ENCODE measurements at regions not wholly inside any gene's neighbourhood (a gene's known extent, or its start where the extent isn't known, plus 50 kb on each side); places are given as distances from the start of the nearest gene placed in this dataset.

GRCh38 chr12:131619736-131620506, 91.0 kb upstream of the SFSWAP start:
- no peaks in the 10 kb centered on the region for H3K27me3 ChIP-seq (ENCODE audit: insufficient read depth, low read length)
- peak; percentile 74 for DNase-seq (ENCODE audit: insufficient read length, low spot score, missing footprints)
- H3K27ac ChIP-seq (ENCODE audit: low read depth, low read length): no peak overlapping the region
- H3K4me2 ChIP-seq (ENCODE audit: insufficient read depth, low read length): no peak overlapping the region
- no peak overlapping the region for H2AFZ ChIP-seq (ENCODE audit: low read length)
- no peaks in the 10 kb centered on the region for H3K9me3 ChIP-seq (ENCODE audit: low read depth, low read length)
- no peak overlapping the region for H3K4me3 ChIP-seq (ENCODE audit: insufficient read depth, low read length)
- H4K20me1 ChIP-seq (ENCODE audit: insufficient read depth, low read length): no peaks in the 10 kb centered on the region
- no peaks in the 10 kb centered on the region for H3K4me1 ChIP-seq (ENCODE audit: insufficient read depth, low read length)
- no peak for TF ChIP-seq CTCF (IDR thresholded peaks at IDR 0.05; ENCODE audit: extremely low read depth, low read depth, low read length)
- H3K79me2 ChIP-seq (ENCODE audit: insufficient read depth, low read length): no peaks in the 10 kb centered on the region
- H3K36me3 ChIP-seq (ENCODE audit: insufficient read depth, low read length): no peaks in the 10 kb centered on the region

- Histone ChIP-seq H2AFZ (ENCODE audit: low read length) (no peak overlapping the region), H3K36me3 (ENCODE audit: insufficient read depth, low read length) (no peaks in the 10 kb centered on the region), H3K79me2 (ENCODE audit: insufficient read depth, low read length) (no peaks in the 10 kb centered on the region), H3K9me3 (ENCODE audit: low read depth, low read length) (no peaks in the 10 kb centered on the region), H3K27me3 (ENCODE audit: insufficient read depth, low read length) (no peaks in the 10 kb centered on the region), H4K20me1 (ENCODE audit: insufficient read depth, low read length) (no peaks in the 10 kb centered on the region), H3K4me1 (ENCODE audit: insufficient read depth, low read length) (no peaks in the 10 kb centered on the region), H3K27ac (ENCODE audit: low read depth, low read length) (no peak overlapping the region), H3K4me2 (ENCODE audit: insufficient read depth, low read length) (no peak overlapping the region), H3K4me3 (ENCODE audit: insufficient read depth, low read length) (no peak overlapping the region)
- no peak for TF ChIP-seq CTCF (IDR thresholded peaks at IDR 0.05; ENCODE audit: extremely low read depth, low read depth, low read length)
- peak; percentile 61 for DNase-seq (ENCODE audit: insufficient read length, low spot score, missing footprints)
These were observed 90.4 kb upstream of the SFSWAP start for GRCh38 chr12:131620520-131620919.

GRCh38 chr12:131620946-131621681, 89.8 kb upstream of the SFSWAP start:
- Histone ChIP-seq H3K27ac (ENCODE audit: low read depth, low read length) (no peak overlapping the region), H3K4me2 (ENCODE audit: insufficient read depth, low read length) (no peak overlapping the region), H3K27me3 (ENCODE audit: insufficient read depth, low read length) (no peaks in the 10 kb centered on the region), H3K4me1 (ENCODE audit: insufficient read depth, low read length) (no peaks in the 10 kb centered on the region), H4K20me1 (ENCODE audit: insufficient read depth, low read length) (no peaks in the 10 kb centered on the region), H3K79me2 (ENCODE audit: insufficient read depth, low read length) (no peaks in the 10 kb centered on the region), H3K36me3 (ENCODE audit: insufficient read depth, low read length) (no peaks in the 10 kb centered on the region), H3K9me3 (ENCODE audit: low read depth, low read length) (no peaks in the 10 kb centered on the region), H2AFZ (ENCODE audit: low read length) (no peak overlapping the region), H3K4me3 (ENCODE audit: insufficient read depth, low read length) (no peak overlapping the region)
- TF ChIP-seq CTCF (IDR thresholded peaks at IDR 0.05; ENCODE audit: extremely low read depth, low read depth, low read length): no peak
- peak; percentile 60 for DNase-seq (ENCODE audit: insufficient read length, low spot score, missing footprints)

All from osteoblast (primary cell).